ENCODE measurements at regions not wholly inside any gene's neighbourhood (a gene's known extent, or its start where the extent isn't known, plus 50 kb on each side); places are given as distances from the start of the nearest gene placed in this dataset.
A peak's percentile ranks its signal among the peaks of the same experiment; 100 is the strongest.

GRCh38 chr2:74767618-74768017 is 66.3 kb upstream of the HK2 start:
- no peaks in the 10 kb centered on the region for H3K27me3 ChIP-seq (ENCODE audit: low read depth)
- no peaks in the 10 kb centered on the region for H3K4me1 ChIP-seq
- no peaks in the 10 kb centered on the region for H3K9me3 ChIP-seq
- in situ Hi-C loops (cut with MboI; ENCODE audit: low sequenced_read_pairs): no loop called here
- no peaks in the 10 kb centered on the region for H3K36me3 ChIP-seq (replicated peaks)
- H3K4me3 ChIP-seq: no peak overlapping the region
- DNase-seq (ENCODE audit: low spot score in 2 of 2): no peak

GRCh38 chr2:74768401-74768914 is 65.5 kb upstream of the HK2 start:
- no peaks in the 10 kb centered on the region for H3K9me3 ChIP-seq
- H3K36me3 ChIP-seq (replicated peaks): no peaks in the 10 kb centered on the region
- no peak for DNase-seq (ENCODE audit: low spot score in 2 of 2)
- no peaks in the 10 kb centered on the region for H3K4me1 ChIP-seq
- no peak overlapping the region for H3K4me3 ChIP-seq
- no peaks in the 10 kb centered on the region for H3K27me3 ChIP-seq (ENCODE audit: low read depth)
- in situ Hi-C loops (cut with MboI; ENCODE audit: low sequenced_read_pairs): no loop called here

GRCh38 chr2:74772046-74772445 is 61.9 kb upstream of the HK2 start:
- no peaks in the 10 kb centered on the region for H3K27me3 ChIP-seq (ENCODE audit: low read depth)
- in situ Hi-C loops (cut with MboI; ENCODE audit: low sequenced_read_pairs): no loop called here

GRCh38 chr2:74777161-74777900 is 56.6 kb upstream of the HK2 start:
- H3K4me3 ChIP-seq: no peak overlapping the region
- no peaks in the 10 kb centered on the region for H3K36me3 ChIP-seq (replicated peaks)
- no peaks in the 10 kb centered on the region; the same call in 1 of the 2 replicates for H3K9me3 ChIP-seq
- in situ Hi-C loops (cut with MboI; ENCODE audit: low sequenced_read_pairs): no loop called here
- no peaks in the 10 kb centered on the region for H3K4me1 ChIP-seq
- DNase-seq (ENCODE audit: low spot score in 2 of 2): no peak
- no peaks in the 10 kb centered on the region for H3K27me3 ChIP-seq (ENCODE audit: low read depth)

More at GRCh38 chr2:74772046-74772445, 61.9 kb upstream of the HK2 start:
- Histone ChIP-seq H3K9me3 (no peaks in the 10 kb centered on the region), H3K4me3 (no peak overlapping the region), H3K4me1 (no peaks in the 10 kb centered on the region), H3K36me3 (replicated peaks) (no peaks in the 10 kb centered on the region)
- DNase-seq (ENCODE audit: low spot score in 2 of 2): no peak

GRCh38 chr2:74778381-74779264 is 55.3 kb upstream of the HK2 start:
- no peaks in the 10 kb centered on the region for H3K36me3 ChIP-seq (replicated peaks)
- in situ Hi-C loops (cut with MboI; ENCODE audit: low sequenced_read_pairs): no loop called here
- H3K9me3 ChIP-seq: no peaks in the 10 kb centered on the region; the same call in 1 of the 2 replicates
- DNase-seq (ENCODE audit: low spot score in 2 of 2): peak in 1 of 2 experiments; percentile 51
- no peaks in the 10 kb centered on the region for H3K4me1 ChIP-seq
- H3K4me3 ChIP-seq: no peak overlapping the region
- H3K27me3 ChIP-seq (ENCODE audit: low read depth): no peaks in the 10 kb centered on the region

GRCh38 chr2:74779265-74779558 is 54.7 kb upstream of the HK2 start:
- Histone ChIP-seq H3K9me3 (no peaks in the 10 kb centered on the region; the same call in 1 of the 2 replicates), H3K36me3 (replicated peaks) (no peaks in the 10 kb centered on the region), H3K4me3 (no peak overlapping the region), H3K4me1 (no peaks in the 10 kb centered on the region), H3K27me3 (ENCODE audit: low read depth) (no peaks in the 10 kb centered on the region)
- in situ Hi-C loops (cut with MboI; ENCODE audit: low sequenced_read_pairs): no loop called here
- DNase-seq (ENCODE audit: low spot score in 2 of 2): no peak

- Histone ChIP-seq H3K4me3 (no peak overlapping the region), H3K36me3 (replicated peaks) (no peaks in the 10 kb centered on the region), H3K4me1 (no peaks in the 10 kb centered on the region), H3K9me3 (no peaks in the 10 kb centered on the region; the same call in 1 of the 2 replicates), H3K27me3 (ENCODE audit: low read depth) (no peaks in the 10 kb centered on the region)
- no peak for DNase-seq (ENCODE audit: low spot score in 2 of 2)
- in situ Hi-C loops (cut with MboI; ENCODE audit: low sequenced_read_pairs): no loop called here
Measured at GRCh38 chr2:74779587-74780135, 54.3 kb upstream of the HK2 start.
